ENCODE measurements at regions not wholly inside any gene's neighbourhood (a gene's known extent, or its start where the extent isn't known, plus 50 kb on each side); places are given as distances from the start of the nearest gene placed in this dataset.
"Not testable (repeated sequence)": the region's sequence is repeated elsewhere in the genome, so short reads cannot be mapped to it uniquely, and the experiment has no call there.

- H3K27me3 ChIP-seq (ENCODE audit: control insufficient read depth in 4 of 4, insufficient read depth in 4 of 4, low read length in 3 of 4); H3K36me3 ChIP-seq (ENCODE audit: control insufficient read depth in 4 of 4, insufficient read depth in 3 of 4, low read depth in 1 of 4, low read length in 3 of 4); H3K4me1 ChIP-seq (ENCODE audit: control insufficient read depth in 4 of 4, insufficient read depth in 4 of 4, low read length in 3 of 4); H3K9ac ChIP-seq (ENCODE audit: low read depth in 1 of 2, low read length in 2 of 2); H3K9me3 ChIP-seq (ENCODE audit: control insufficient read depth in 4 of 4, low read length in 3 of 4); H3K4me3 ChIP-seq (ENCODE audit: low read depth in 1 of 3, low read length in 3 of 3); H3K27ac ChIP-seq (ENCODE audit: low read depth in 1 of 2, low read length in 2 of 2); DNase-seq (ENCODE audit: low spot score): not testable (repeated sequence)
- 72% methylated on average over 11 of the region's 11 CpGs for WGBS
These were observed 161.6 kb downstream of the TMEM121 start for GRCh38 chr14:105688023-105688351.

GRCh38 chr14:105688664-105689221, 162.4 kb downstream of the TMEM121 start:
- not testable (repeated sequence) for H3K4me1 ChIP-seq (ENCODE audit: control insufficient read depth in 4 of 4, insufficient read depth in 4 of 4, low read length in 3 of 4); H3K36me3 ChIP-seq (ENCODE audit: control insufficient read depth in 4 of 4, insufficient read depth in 3 of 4, low read depth in 1 of 4, low read length in 3 of 4); DNase-seq (ENCODE audit: low spot score); H3K27me3 ChIP-seq (ENCODE audit: control insufficient read depth in 4 of 4, insufficient read depth in 4 of 4, low read length in 3 of 4); H3K9me3 ChIP-seq (ENCODE audit: control insufficient read depth in 4 of 4, low read length in 3 of 4); H3K9ac ChIP-seq (ENCODE audit: low read depth in 1 of 2, low read length in 2 of 2); H3K4me3 ChIP-seq (ENCODE audit: low read depth in 1 of 3, low read length in 3 of 3); H3K27ac ChIP-seq (ENCODE audit: low read depth in 1 of 2, low read length in 2 of 2)
- 92% methylated on average over 4 of the region's 4 CpGs for WGBS

- 98% methylated on average over 1 of the region's 1 CpG for WGBS
- Histone ChIP-seq H3K4me3 (ENCODE audit: low read depth in 1 of 3, low read length in 3 of 3) (no peak overlapping the region), H3K9me3 (ENCODE audit: control insufficient read depth in 4 of 4, low read length in 3 of 4) (no peaks in the 10 kb centered on the region), H3K4me1 (ENCODE audit: control insufficient read depth in 4 of 4, insufficient read depth in 4 of 4, low read length in 3 of 4) (no peaks in the 10 kb centered on the region), H3K9ac (ENCODE audit: low read depth in 1 of 2, low read length in 2 of 2) (no peak overlapping the region), H3K27ac (ENCODE audit: low read depth in 1 of 2, low read length in 2 of 2) (no peak overlapping the region), H3K36me3 (ENCODE audit: control insufficient read depth in 4 of 4, insufficient read depth in 3 of 4, low read depth in 1 of 4, low read length in 3 of 4) (no peaks in the 10 kb centered on the region), H3K27me3 (ENCODE audit: control insufficient read depth in 4 of 4, insufficient read depth in 4 of 4, low read length in 3 of 4) (no peaks in the 10 kb centered on the region)
- no peak for DNase-seq (ENCODE audit: low spot score)
- TF ChIP-seq JUND (IDR thresholded peaks at IDR 0.05), result no peak
- TF ChIP-seq FOXA2 (IDR thresholded peaks at IDR 0.05), result no peak
- no peak for TF ChIP-seq TAF1 (conservative IDR thresholded peaks at IDR 0.05)
- no peak for TF ChIP-seq RXRA (IDR thresholded peaks at IDR 0.05)
- no peak for TF ChIP-seq RAD21 (IDR thresholded peaks at IDR 0.05)
- TF ChIP-seq NR2F2 (IDR thresholded peaks at IDR 0.05), result no peak
- no peak for TF ChIP-seq YY1 (IDR thresholded peaks at IDR 0.05)
These were observed 163.3 kb downstream of the TMEM121 start for GRCh38 chr14:105689722-105690121.

- Histone ChIP-seq H3K4me3 (ENCODE audit: low read depth in 1 of 3, low read length in 3 of 3) (no peak overlapping the region), H3K4me1 (ENCODE audit: control insufficient read depth in 4 of 4, insufficient read depth in 4 of 4, low read length in 3 of 4) (no peaks in the 10 kb centered on the region), H3K9me3 (ENCODE audit: control insufficient read depth in 4 of 4, low read length in 3 of 4) (no peaks in the 10 kb centered on the region), H3K36me3 (ENCODE audit: control insufficient read depth in 4 of 4, insufficient read depth in 3 of 4, low read depth in 1 of 4, low read length in 3 of 4) (no peaks in the 10 kb centered on the region), H3K9ac (ENCODE audit: low read depth in 1 of 2, low read length in 2 of 2) (no peak overlapping the region), H3K27ac (ENCODE audit: low read depth in 1 of 2, low read length in 2 of 2) (no peak overlapping the region), H3K27me3 (ENCODE audit: control insufficient read depth in 4 of 4, insufficient read depth in 4 of 4, low read length in 3 of 4) (no peaks in the 10 kb centered on the region)
- WGBS, result 92% methylated on average over 3 of the region's 3 CpGs
- no peak for DNase-seq (ENCODE audit: low spot score)
- TF ChIP-seq GABPA (IDR thresholded peaks at IDR 0.05 in 1 of 2, conservative IDR thresholded peaks at IDR 0.05 in 1 of 2) (no peak), NR2F2 (IDR thresholded peaks at IDR 0.05) (no peak), HNF4A (conservative IDR thresholded peaks at IDR 0.05) (no peak), EGR1 (IDR thresholded peaks at IDR 0.05; ENCODE audit: low read depth in 2 of 2) (no peak), SP1 (IDR thresholded peaks at IDR 0.05) (no peak), YY1 (IDR thresholded peaks at IDR 0.05) (no peak)
These were observed 164.3 kb downstream of the TMEM121 start for GRCh38 chr14:105690671-105691070.

GRCh38 chr14:105691321-105692109, 165.1 kb downstream of the TMEM121 start:
- not testable (repeated sequence) for H3K9me3 ChIP-seq (ENCODE audit: control insufficient read depth in 4 of 4, low read length in 3 of 4); H3K4me1 ChIP-seq (ENCODE audit: control insufficient read depth in 4 of 4, insufficient read depth in 4 of 4, low read length in 3 of 4); DNase-seq (ENCODE audit: low spot score); H3K27ac ChIP-seq (ENCODE audit: low read depth in 1 of 2, low read length in 2 of 2); H3K9ac ChIP-seq (ENCODE audit: low read depth in 1 of 2, low read length in 2 of 2); H3K36me3 ChIP-seq (ENCODE audit: control insufficient read depth in 4 of 4, insufficient read depth in 3 of 4, low read depth in 1 of 4, low read length in 3 of 4); H3K27me3 ChIP-seq (ENCODE audit: control insufficient read depth in 4 of 4, insufficient read depth in 4 of 4, low read length in 3 of 4); H3K4me3 ChIP-seq (ENCODE audit: low read depth in 1 of 3, low read length in 3 of 3)
- WGBS, result 84% methylated on average over 24 of the region's 25 CpGs

GRCh38 chr14:105692110-105692685, 165.8 kb downstream of the TMEM121 start:
- not testable (repeated sequence) for H3K9ac ChIP-seq (ENCODE audit: low read depth in 1 of 2, low read length in 2 of 2); H3K4me1 ChIP-seq (ENCODE audit: control insufficient read depth in 4 of 4, insufficient read depth in 4 of 4, low read length in 3 of 4); H3K4me3 ChIP-seq (ENCODE audit: low read depth in 1 of 3, low read length in 3 of 3); DNase-seq (ENCODE audit: low spot score); H3K9me3 ChIP-seq (ENCODE audit: control insufficient read depth in 4 of 4, low read length in 3 of 4); H3K36me3 ChIP-seq (ENCODE audit: control insufficient read depth in 4 of 4, insufficient read depth in 3 of 4, low read depth in 1 of 4, low read length in 3 of 4); H3K27me3 ChIP-seq (ENCODE audit: control insufficient read depth in 4 of 4, insufficient read depth in 4 of 4, low read length in 3 of 4); H3K27ac ChIP-seq (ENCODE audit: low read depth in 1 of 2, low read length in 2 of 2)
- WGBS, result no CpG with 5 or more reads among the region's 19 CpGs
